ENCODE measurements at regions not wholly inside any gene's neighbourhood (a gene's known extent, or its start where the extent isn't known, plus 50 kb on each side); places are given as distances from the start of the nearest gene placed in this dataset.
A peak's percentile ranks its signal among the peaks of the same experiment; 100 is the strongest.

GRCh38 chr7:47170516-47170915 is 411.4 kb downstream of the TNS3 start:
- intact Hi-C loops (cut with DNase I) = loop anchor here in 1 of 10 donors (10.0 kb wide), 1 partner anchor 816 kb away; no protein-coding TSS in a partner anchor
- no peak overlapping the region for H3K27ac ChIP-seq
- ATAC-seq (no peak), DNase-seq (no peak)
- H3K4me1 ChIP-seq = no peaks in the 10 kb centered on the region
- no peaks in the 10 kb centered on the region for H3K36me3 ChIP-seq
- WGBS, 2 donors = 95 to 100% methylated on average over 1 of the region's 1 CpG
- no peaks in the 10 kb centered on the region for H3K9me3 ChIP-seq
- TF ChIP-seq, protein P1, sequence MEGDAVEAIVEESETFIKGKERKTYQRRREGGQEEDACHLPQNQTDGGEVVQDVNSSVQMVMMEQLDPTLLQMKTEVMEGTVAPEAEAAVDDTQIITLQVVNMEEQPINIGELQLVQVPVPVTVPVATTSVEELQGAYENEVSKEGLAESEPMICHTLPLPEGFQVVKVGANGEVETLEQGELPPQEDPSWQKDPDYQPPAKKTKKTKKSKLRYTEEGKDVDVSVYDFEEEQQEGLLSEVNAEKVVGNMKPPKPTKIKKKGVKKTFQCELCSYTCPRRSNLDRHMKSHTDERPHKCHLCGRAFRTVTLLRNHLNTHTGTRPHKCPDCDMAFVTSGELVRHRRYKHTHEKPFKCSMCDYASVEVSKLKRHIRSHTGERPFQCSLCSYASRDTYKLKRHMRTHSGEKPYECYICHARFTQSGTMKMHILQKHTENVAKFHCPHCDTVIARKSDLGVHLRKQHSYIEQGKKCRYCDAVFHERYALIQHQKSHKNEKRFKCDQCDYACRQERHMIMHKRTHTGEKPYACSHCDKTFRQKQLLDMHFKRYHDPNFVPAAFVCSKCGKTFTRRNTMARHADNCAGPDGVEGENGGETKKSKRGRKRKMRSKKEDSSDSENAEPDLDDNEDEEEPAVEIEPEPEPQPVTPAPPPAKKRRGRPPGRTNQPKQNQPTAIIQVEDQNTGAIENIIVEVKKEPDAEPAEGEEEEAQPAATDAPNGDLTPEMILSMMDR (IDR thresholded peaks at IDR 0.05) = peak in 5 of 9 donors; percentile 10 to 27 (median 15)
- H3K27me3 ChIP-seq = no peaks in the 10 kb centered on the region
- no peak overlapping the region for H3K4me3 ChIP-seq

- Histone ChIP-seq H3K4me1 (peaks cover 0 to 21% (median 11%) of the 10 kb centered on the region in 9 donors), H3K27ac (no peak overlapping the region), H3K4me3 (no peak overlapping the region), H3K27me3 (no peaks in the 10 kb centered on the region), H3K9me3 (peaks cover 0 to 4% (median 0%) of the 10 kb centered on the region in 11 donors), H3K36me3 (no peaks in the 10 kb centered on the region)
- ATAC-seq (no peak), DNase-seq (no peak)
- intact Hi-C loops (cut with DNase I) = no loop called here
- TF ChIP-seq, protein P1 (IDR thresholded peaks at IDR 0.05) = no peak
- 69 to 74% methylated on average over 3 of the region's 3 CpGs for WGBS, 2 donors
These were observed 427.1 kb downstream of the TNS3 start for GRCh38 chr7:47154791-47155190.

- no peak for ATAC-seq
- Histone ChIP-seq H3K4me3 (no peak overlapping the region), H3K36me3 (no peaks in the 10 kb centered on the region), H3K4me1 (peaks cover 0 to 26% (median 16%) of the 10 kb centered on the region in 9 donors), H3K27me3 (no peaks in the 10 kb centered on the region), H3K9me3 (no peaks in the 10 kb centered on the region), H3K27ac (no peak overlapping the region)
- intact Hi-C loops (cut with DNase I) = no loop called here
- DNase-seq = no peak
- WGBS, 2 donors = 81 to 83% methylated on average over 6 of the region's 6 CpGs
- TF ChIP-seq, protein P1 (IDR thresholded peaks at IDR 0.05) = no peak
These were observed 428.3 kb downstream of the TNS3 start for GRCh38 chr7:47153576-47153975.

- ATAC-seq (peak in 6 of 8 donors; percentile 22 to 70 (median 67)), DNase-seq (peak in 1 of 2 donors; percentile 62)
- no peaks in the 10 kb centered on the region for H3K27me3 ChIP-seq
- no peaks in the 10 kb centered on the region for H3K36me3 ChIP-seq
- 8 to 11% methylated on average over 5 of the region's 5 CpGs for WGBS, 2 donors
- TF ChIP-seq, protein P1 (IDR thresholded peaks at IDR 0.05) = no peak
- peaks cover 0 to 29% (median 16%) of the 10 kb centered on the region in 9 donors for H3K4me1 ChIP-seq
- H3K4me3 ChIP-seq = no peak overlapping the region
- intact Hi-C loops (cut with DNase I) = no loop called here
- H3K27ac ChIP-seq = no peak overlapping the region
- no peaks in the 10 kb centered on the region for H3K9me3 ChIP-seq
These were observed 428.9 kb downstream of the TNS3 start for GRCh38 chr7:47153058-47153457.
